Keratinocyte (primary cell): ENCODE measurements at regions not wholly inside any gene's neighbourhood (a gene's known extent, or its start where the extent isn't known, plus 50 kb on each side); places are given as distances from the start of the nearest gene placed in this dataset.

Experiments
- DNase-seq: peaks from one replicate; pipeline ENCODE4 v3.0.0-alpha.2; 2011; ENCODE audit warnings: low read depth, missing footprints, low spot score
- FAIRE-seq: peaks from 2 replicates; lab custom pipeline; 2011; peaks lifted over from hg19 to GRCh38; lab: Jason Lieb, UNC
- H2AFZ ChIP-seq: 2 replicates; pipeline ENCODE4 v1.6.0; 2012; ENCODE audit warnings: low read length, control low read depth, inconsistent platforms; ENCODE audit not compliant: control insufficient read depth
- H3K27ac ChIP-seq: 2 replicates; pipeline ENCODE4 v1.5.1; 2011; ENCODE audit warnings: low read length; ENCODE audit not compliant: control insufficient read depth, insufficient read depth
- H3K27me3 ChIP-seq: 3 replicates; pipeline ENCODE4 v1.6.0; 2011; ENCODE audit warnings: low read length; ENCODE audit not compliant: control insufficient read depth, insufficient read depth; ENCODE audit errors: extremely low read depth
- H3K36me3 ChIP-seq, 2 experiments: 2 replicates in 1 of 2; 3 replicates in 1 of 2; pipeline ENCODE4 v1.5.1; 2011; ENCODE audit warnings: low read length in 2 of 2, mild to moderate bottlenecking in 1 of 2; ENCODE audit not compliant: control insufficient read depth in 2 of 2, insufficient read depth in 2 of 2; ENCODE audit errors: extremely low read depth in 1 of 2
- H3K4me1 ChIP-seq: 3 replicates; pipeline ENCODE4 v1.5.1; 2011; ENCODE audit warnings: low read length; ENCODE audit not compliant: control insufficient read depth, insufficient read depth; ENCODE audit errors: extremely low read depth
- H3K4me2 ChIP-seq: 3 replicates; pipeline ENCODE4 v1.6.0; 2011; ENCODE audit warnings: low read depth, low read length; ENCODE audit not compliant: control insufficient read depth, insufficient read depth; ENCODE audit errors: extremely low read depth
- H3K4me3 ChIP-seq, 3 experiments: fragments of 200-600 bp in 1 of 3; sonication (generic) in 1 of 3; 2 replicates in 2 of 3; 3 replicates in 1 of 3; pipeline ENCODE4 v1.5.1; 2011 to 2016; ENCODE audit warnings: low read length in 3 of 3, mild to moderate bottlenecking in 3 of 3, control low read depth in 2 of 3, inconsistent platforms in 1 of 3, low read depth in 1 of 3, mixed read lengths in 1 of 3, mixed run types in 1 of 3, moderate library complexity in 1 of 3; ENCODE audit not compliant: control insufficient read depth in 2 of 3, insufficient read depth in 2 of 3; ENCODE audit errors: extremely low read depth in 1 of 3
- H3K79me2 ChIP-seq: 2 replicates; pipeline ENCODE4 v1.6.0; 2012; ENCODE audit warnings: low read length; ENCODE audit not compliant: control insufficient read depth, insufficient read depth
- H3K9ac ChIP-seq: 3 replicates; pipeline ENCODE4 v1.6.0; 2011; ENCODE audit warnings: low read length; ENCODE audit not compliant: control insufficient read depth, insufficient read depth; ENCODE audit errors: extremely low read depth
- H3K9me1 ChIP-seq: 3 replicates; pipeline ENCODE4 v1.6.0; 2011; ENCODE audit warnings: low read length; ENCODE audit not compliant: control insufficient read depth, insufficient read depth; ENCODE audit errors: extremely low read depth
- H3K9me3 ChIP-seq: 2 replicates; pipeline ENCODE4 v1.5.1; 2012; ENCODE audit warnings: low read depth, low read length; ENCODE audit not compliant: control insufficient read depth
- H4K20me1 ChIP-seq: 3 replicates; pipeline ENCODE4 v1.6.0; 2011; ENCODE audit warnings: low read length; ENCODE audit not compliant: control insufficient read depth, insufficient read depth; ENCODE audit errors: extremely low read depth
- CTCF ChIP-seq, 3 experiments: IDR thresholded peaks in 1 of 3; conservative IDR thresholded peaks in 1 of 3; optimal IDR thresholded peaks in 1 of 3; 2 replicates in 2 of 3; 3 replicates in 1 of 3; pipeline versions ENCODE3 to v1.5.1; 2011; ENCODE audit warnings: low read length in 3 of 3, mild to moderate bottlenecking in 3 of 3, moderate library complexity in 2 of 3, control low read depth in 1 of 3, inconsistent platforms in 1 of 3; ENCODE audit not compliant: insufficient read depth in 2 of 3; ENCODE audit errors: extremely low read depth in 1 of 3
- EZH2 ChIP-seq: IDR thresholded peaks from one replicate; pipeline ENCODE4 v1.6.1; 2012; ENCODE audit warnings: inconsistent platforms, mild to moderate bottlenecking, low read length, moderate library complexity
- dilution Hi-C: fragments of 300-500 bp; cut with MboI; formaldehyde crosslinking; loops from one replicate; pipeline ENCODE4 v1.7.0; 2020; ENCODE audit warnings: low sequenced_read_pairs; ENCODE audit not compliant: extremely low pct_ligation_motif_present

- no peaks in the 10 kb centered on the region for H3K4me1 ChIP-seq
- H2AFZ ChIP-seq, result no peak overlapping the region
- no peak for TF ChIP-seq CTCF (optimal IDR thresholded peaks at IDR 0.05 in 1 of 3, IDR thresholded peaks at IDR 0.05 in 1 of 3, conservative IDR thresholded peaks at IDR 0.05 in 1 of 3; ENCODE audit: extremely low read depth in 1 of 3, insufficient read depth in 2 of 3, low read length in 3 of 3)
- no peak for TF ChIP-seq EZH2
- H3K9ac ChIP-seq, result no peak overlapping the region
- H3K79me2 ChIP-seq, result no peaks in the 10 kb centered on the region
- peaks cover 3% of the 10 kb centered on the region for H3K9me3 ChIP-seq
- no peak overlapping the region for H3K4me2 ChIP-seq
- H3K4me3 ChIP-seq, result no peak overlapping the region
- FAIRE-seq (no peak), DNase-seq (no peak)
- no peaks in the 10 kb centered on the region for H3K9me1 ChIP-seq
- no peaks in the 10 kb centered on the region for H4K20me1 ChIP-seq
- H3K36me3 ChIP-seq, result no peaks in the 10 kb centered on the region
- H3K27ac ChIP-seq, result no peak overlapping the region
- H3K27me3 ChIP-seq, result no peaks in the 10 kb centered on the region
- dilution Hi-C loops, result no loop called here
Measured at GRCh38 chr6:166223079-166223478, 55.4 kb upstream of the TBXT start.

DNA sequence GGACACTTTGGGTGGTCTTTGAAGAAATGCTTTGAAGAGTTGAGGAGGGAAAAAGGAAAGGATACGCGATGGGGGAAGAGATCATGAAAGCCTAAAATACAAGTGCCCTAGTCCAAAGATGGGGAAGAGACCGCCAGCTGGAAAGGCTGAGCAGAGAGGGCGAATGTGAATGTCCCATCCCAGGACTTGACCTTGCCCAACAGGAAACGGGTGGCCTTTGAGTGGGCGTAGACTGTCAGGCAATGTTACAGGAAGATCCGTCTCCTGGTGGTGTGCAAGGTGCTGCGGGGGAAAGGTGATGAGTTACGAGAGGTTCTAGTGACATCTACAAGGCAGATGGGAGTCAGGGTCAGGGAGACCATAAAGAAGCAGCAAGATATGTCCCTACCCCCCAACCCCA lies 55.0 kb upstream of the TBXT start:
- Histone ChIP-seq H3K9ac (no peak overlapping the region), H3K27ac (no peak overlapping the region), H3K27me3 (no peaks in the 10 kb centered on the region), H3K36me3 (no peaks in the 10 kb centered on the region), H4K20me1 (no peaks in the 10 kb centered on the region), H3K4me1 (no peaks in the 10 kb centered on the region), H3K9me1 (no peaks in the 10 kb centered on the region), H3K9me3 (peaks cover 3% of the 10 kb centered on the region), H3K4me2 (no peak overlapping the region), H2AFZ (no peak overlapping the region), H3K4me3 (no peak overlapping the region), H3K79me2 (no peaks in the 10 kb centered on the region)
- dilution Hi-C loops, result no loop called here
- FAIRE-seq, result no peak
- DNase-seq, result no peak
- TF ChIP-seq CTCF (optimal IDR thresholded peaks at IDR 0.05 in 1 of 3, IDR thresholded peaks at IDR 0.05 in 1 of 3, conservative IDR thresholded peaks at IDR 0.05 in 1 of 3; ENCODE audit: extremely low read depth in 1 of 3, insufficient read depth in 2 of 3, low read length in 3 of 3), result no peak
- no peak for TF ChIP-seq EZH2
